ENCODE measurements at regions not wholly inside any gene's neighbourhood (a gene's known extent, or its start where the extent isn't known, plus 50 kb on each side); places are given as distances from the start of the nearest gene placed in this dataset.
"Not testable (repeated sequence)": the region's sequence is repeated elsewhere in the genome, so short reads cannot be mapped to it uniquely, and the experiment has no call there.

- TF ChIP-seq CTCF (IDR thresholded peaks at IDR 0.05) (no peak), POLR2A (IDR thresholded peaks at IDR 0.05) (no peak), POLR2AphosphoS5 (IDR thresholded peaks at IDR 0.05) (no peak), EP300 (IDR thresholded peaks at IDR 0.05; ENCODE audit: low read depth) (no peak)
- in situ Hi-C loops (cut with MboI; ENCODE audit: low pct_ligation_motif_present in 1 of 4, low pct_unique_long_range_greater_than_20kb in 1 of 4, low sequenced_read_pairs in 3 of 4) (no loop called here), intact Hi-C loops (cut with DNase I; ENCODE audit: low total_unique reads) (no loop called here)
- Histone ChIP-seq H3K36me3 (no peaks in the 10 kb centered on the region), H3K4me1 (peaks cover 0 to 16% (median 2%) of the 10 kb centered on the region in 4 donors), H3K27ac (no peak overlapping the region), H3K9me3 (no peaks in the 10 kb centered on the region), H3K4me3 (no peak overlapping the region), H3K27me3 (no peaks in the 10 kb centered on the region)
- 63 to 68% methylated on average over 3 to 4 of the region's 4 CpGs for WGBS, 2 donors (ENCODE audit: low coverage in 1 of 2)
- DNase-seq = no peak
Observed at GRCh38 chrX:13216139-13216538, 103.7 kb downstream of the ATXN3L start.

GRCh38 chrX:13215729-13216128 is 104.1 kb downstream of the ATXN3L start:
- Histone ChIP-seq H3K36me3 (no peaks in the 10 kb centered on the region), H3K27ac (no peak overlapping the region), H3K27me3 (no peaks in the 10 kb centered on the region), H3K9me3 (no peaks in the 10 kb centered on the region), H3K4me1 (peaks cover 0 to 12% (median 2%) of the 10 kb centered on the region in 4 donors), H3K4me3 (no peak overlapping the region)
- in situ Hi-C loops (cut with MboI; ENCODE audit: low pct_ligation_motif_present in 1 of 4, low pct_unique_long_range_greater_than_20kb in 1 of 4, low sequenced_read_pairs in 3 of 4) = no loop called here
- intact Hi-C loops (cut with DNase I; ENCODE audit: low total_unique reads) = no loop called here
- DNase-seq = no peak
- no peak for TF ChIP-seq EP300 (IDR thresholded peaks at IDR 0.05; ENCODE audit: low read depth)
- WGBS, 2 donors (ENCODE audit: low coverage in 1 of 2) = 83 to 100% methylated on average over 3 to 4 of the region's 4 CpGs

- no peak for DNase-seq
- Histone ChIP-seq H3K4me1 (peaks cover 0 to 3% (median 1%) of the 10 kb centered on the region in 4 donors), H3K4me3 (no peak overlapping the region), H3K36me3 (no peaks in the 10 kb centered on the region), H3K27me3 (no peaks in the 10 kb centered on the region), H3K27ac (peak overlapping the region in 1 of 4 donors; percentile 32), H3K9me3 (no peaks in the 10 kb centered on the region)
- 81% methylated on average over 1 of the region's 1 CpG; no CpG with 5 or more reads in 1 of the 2 donors for WGBS, 2 donors (ENCODE audit: low coverage in 1 of 2)
- intact Hi-C loops (cut with DNase I; ENCODE audit: low total_unique reads) = no loop called here
- TF ChIP-seq CTCF (IDR thresholded peaks at IDR 0.05) (no peak), POLR2A (IDR thresholded peaks at IDR 0.05) (no peak), POLR2AphosphoS5 (IDR thresholded peaks at IDR 0.05) (no peak), EP300 (IDR thresholded peaks at IDR 0.05; ENCODE audit: low read depth) (no peak)
- in situ Hi-C loops (cut with MboI; ENCODE audit: low pct_ligation_motif_present in 1 of 4, low pct_unique_long_range_greater_than_20kb in 1 of 4, low sequenced_read_pairs in 3 of 4) = no loop called here
Observed at GRCh38 chrX:13212191-13212651, 107.6 kb downstream of the ATXN3L start.

- H3K36me3 ChIP-seq; H3K4me1 ChIP-seq; in situ Hi-C loops (cut with MboI; ENCODE audit: low pct_ligation_motif_present in 1 of 4, low pct_unique_long_range_greater_than_20kb in 1 of 4, low sequenced_read_pairs in 3 of 4); H3K27me3 ChIP-seq; DNase-seq; H3K27ac ChIP-seq; H3K9me3 ChIP-seq; intact Hi-C loops (cut with DNase I; ENCODE audit: low total_unique reads); H3K4me3 ChIP-seq: not testable (repeated sequence)
- 78 to 83% methylated on average over 1 to 3 of the region's 3 CpGs for WGBS, 2 donors (ENCODE audit: low coverage in 1 of 2)
Observed at GRCh38 chrX:13210142-13210541, 109.7 kb downstream of the ATXN3L start.

GRCh38 chrX:13209704-13210103 is 110.1 kb downstream of the ATXN3L start:
- H3K27me3 ChIP-seq; H3K4me3 ChIP-seq; intact Hi-C loops (cut with DNase I; ENCODE audit: low total_unique reads); H3K9me3 ChIP-seq; in situ Hi-C loops (cut with MboI; ENCODE audit: low pct_ligation_motif_present in 1 of 4, low pct_unique_long_range_greater_than_20kb in 1 of 4, low sequenced_read_pairs in 3 of 4); H3K4me1 ChIP-seq; H3K36me3 ChIP-seq; DNase-seq; H3K27ac ChIP-seq: not testable (repeated sequence)
- WGBS, 2 donors (ENCODE audit: low coverage in 1 of 2) = 87% methylated on average over 2 of the region's 2 CpGs; no CpG with 5 or more reads in 1 of the 2 donors

Data from transverse colon (tissue), 4 donors.